Endothelial cell of umbilical vein (primary cell): ENCODE measurements at regions not wholly inside any gene's neighbourhood (a gene's known extent, or its start where the extent isn't known, plus 50 kb on each side); places are given as distances from the start of the nearest gene placed in this dataset.

Source experiments
- BruUV-seq: library from RNA; stranded (reverse); fragments of 400-500 nt; replicated peaks from 2 replicates; lab custom pipeline; 2021; lab: Mats Ljungman, UMichigan
- CTCF ChIA-PET: fragments of 300-600, 350-600 bp; sonication (Branson Sonifier 250); formaldehyde crosslinking; loops from one replicate; lab custom pipeline; 2021; ENCODE audit warnings: antibody characterized with exemption, inconsistent platforms; lab: Charles Lee
- POLR2A ChIA-PET: fragments of 300-600, 350-600 bp; sonication (Branson Sonifier 250); formaldehyde crosslinking; loops from one replicate; lab custom pipeline; 2021; ENCODE audit warnings: antibody characterized with exemption, inconsistent platforms; lab: Charles Lee
- DNase-seq: peaks from one replicate; pipeline ENCODE4 v3.0.0-alpha.2; 2011; ENCODE audit warnings: low read depth, low spot score
- FAIRE-seq: peaks from 2 replicates; lab custom pipeline; 2011; peaks lifted over from hg19 to GRCh38; lab: Jason Lieb, UNC
- H2AFZ ChIP-seq: 2 replicates; pipeline ENCODE4 v1.6.0; 2012; ENCODE audit warnings: low read depth, low read length, control low read depth, inconsistent platforms
- H3K27ac ChIP-seq: 2 replicates; pipeline ENCODE4 v1.5.1; 2011; ENCODE audit warnings: low read depth, mild to moderate bottlenecking, control low read depth, low read length, moderate library complexity; ENCODE audit not compliant: insufficient read depth
- H3K27me3 ChIP-seq, 2 experiments: 2 replicates each; pipeline versions ENCODE4 v1.6.0 to v1.6.1; 2011; ENCODE audit warnings: low read length in 2 of 2, mixed read lengths in 1 of 2; ENCODE audit not compliant: control insufficient read depth in 2 of 2, insufficient read depth in 2 of 2
- H3K36me3 ChIP-seq, 2 experiments: 2 replicates in 1 of 2; 3 replicates in 1 of 2; pipeline ENCODE4 v1.5.1; 2011; ENCODE audit warnings: low read length in 2 of 2, mild to moderate bottlenecking in 1 of 2, moderate library complexity in 1 of 2; ENCODE audit not compliant: control insufficient read depth in 2 of 2, insufficient read depth in 2 of 2; ENCODE audit errors: extremely low read depth in 1 of 2
- H3K4me1 ChIP-seq: 3 replicates; pipeline ENCODE4 v1.5.1; 2011; ENCODE audit warnings: mild to moderate bottlenecking, low read length; ENCODE audit not compliant: control insufficient read depth, insufficient read depth; ENCODE audit errors: extremely low read depth
- H3K4me2 ChIP-seq: 2 replicates; pipeline ENCODE4 v1.6.1; 2011; ENCODE audit warnings: low read length, control low read depth, mixed read lengths; ENCODE audit not compliant: insufficient read depth
- H3K4me3 ChIP-seq, 3 experiments: fragments of 200-600 bp in 1 of 3; sonication (generic), shearing (Covaris generic) in 1 of 3; replicated peaks in 1 of 3; 2 replicates each; pipeline ENCODE4 v1.5.1; 2011 to 2016; ENCODE audit warnings: control low read depth in 3 of 3, low read length in 3 of 3, mild to moderate bottlenecking in 2 of 3, inconsistent platforms in 1 of 3, low read depth in 1 of 3, moderate library complexity in 1 of 3; ENCODE audit not compliant: insufficient read depth in 1 of 3
- H3K79me2 ChIP-seq: 2 replicates; pipeline ENCODE4 v1.6.0; 2012; ENCODE audit warnings: low read length, inconsistent platforms; ENCODE audit not compliant: control insufficient read depth, insufficient read depth
- H3K9ac ChIP-seq: replicated peaks from 2 replicates; pipeline ENCODE3; 2011; ENCODE audit warnings: low read length, control low read depth; ENCODE audit not compliant: insufficient read depth; ENCODE audit errors: extremely low read depth
- H3K9me1 ChIP-seq: replicated peaks from 3 replicates; pipeline ENCODE4 v1.6.0; 2011; ENCODE audit warnings: mild to moderate bottlenecking, low read length; ENCODE audit not compliant: control insufficient read depth, insufficient read depth; ENCODE audit errors: extremely low read depth
- H3K9me3 ChIP-seq: replicated peaks from 2 replicates; pipeline ENCODE4 v1.5.1; 2012; ENCODE audit warnings: low read length, inconsistent platforms; ENCODE audit not compliant: control insufficient read depth, insufficient read depth
- H4K20me1 ChIP-seq: replicated peaks from 2 replicates; pipeline ENCODE3; 2011; ENCODE audit warnings: mild to moderate bottlenecking, low read length; ENCODE audit not compliant: control insufficient read depth, insufficient read depth; ENCODE audit errors: extremely low read depth
- CTCF ChIP-seq, 2 donors: IDR thresholded peaks; 1 replicate in 1 of 2; 2 replicates in 1 of 2; pipeline ENCODE4 v1.5.1; 2011; ENCODE audit warnings: low read length in 2 of 2, mild to moderate bottlenecking in 2 of 2, moderate library complexity in 2 of 2, control low read depth in 1 of 2, inconsistent platforms in 1 of 2, low read depth in 1 of 2; ENCODE audit not compliant: insufficient read depth in 1 of 2; ENCODE audit errors: extremely low read depth in 1 of 2
- EZH2 ChIP-seq: IDR thresholded peaks from 2 replicates; pipeline ENCODE4 v1.6.1; 2012; ENCODE audit warnings: borderline replicate concordance, low read depth, mild to moderate bottlenecking, moderate library complexity, low read length, inconsistent platforms; ENCODE audit not compliant: severe bottlenecking
- FOS ChIP-seq: IDR thresholded peaks from 2 replicates; pipeline ENCODE4 v1.6.1; 2011; ENCODE audit warnings: mild to moderate bottlenecking, low read length, moderate library complexity, borderline replicate concordance; ENCODE audit not compliant: insufficient read depth
- GATA2 ChIP-seq: IDR thresholded peaks from 2 replicates; pipeline ENCODE4 v1.7.0; 2011; ENCODE audit warnings: low read depth, mild to moderate bottlenecking, moderate library complexity, mixed read lengths, low read length; ENCODE audit not compliant: insufficient read length, insufficient read depth
- JUN ChIP-seq: IDR thresholded peaks from 2 replicates; pipeline ENCODE4 v1.6.1; 2011; ENCODE audit warnings: borderline replicate concordance, low read depth; ENCODE audit not compliant: insufficient read length, insufficient read depth
- MAX ChIP-seq: IDR thresholded peaks from 2 replicates; pipeline ENCODE4 v1.6.1; 2011; ENCODE audit not compliant: insufficient read depth, insufficient read length
- MYC ChIP-seq: IDR thresholded peaks from one replicate; pipeline ENCODE4 v1.6.1; 2011; ENCODE audit warnings: mild to moderate bottlenecking, low read depth, low read length
- POLR2A ChIP-seq: IDR thresholded peaks from 2 replicates; pipeline ENCODE4 v1.6.1; 2012; ENCODE audit warnings: low read depth, mild to moderate bottlenecking, control low read depth, low read length
- POLR2AphosphoS5 ChIP-seq: IDR thresholded peaks from 2 replicates; pipeline ENCODE4 v1.6.1; 2012; ENCODE audit warnings: low read depth, mild to moderate bottlenecking, control low read depth, low read length, moderate library complexity; ENCODE audit not compliant: insufficient read depth
- dilution Hi-C: fragments of 300-500 bp; cut with MboI; formaldehyde crosslinking; loops from one replicate; pipeline ENCODE4 v1.15.0; 2019; ENCODE audit warnings: low sequenced_read_pairs; ENCODE audit not compliant: extremely low pct_ligation_motif_present
- intact Hi-C: fragments of 100-400 bp; cut with micrococcal nuclease; formaldehyde crosslinking; loops from one replicate; pipeline ENCODE4 v1.10.0; 2022

- no peaks in the 10 kb centered on the region for H3K9me1 ChIP-seq
- no peaks in the 10 kb centered on the region for H3K79me2 ChIP-seq
- no peak overlapping the region for H3K4me2 ChIP-seq
- DNase-seq (no peak), FAIRE-seq (no peak)
- H3K27me3 ChIP-seq = no peaks in the 10 kb centered on the region
- H3K4me3 ChIP-seq = no peak overlapping the region
- TF ChIP-seq MAX (no peak), FOS (no peak), POLR2A (no peak), POLR2AphosphoS5 (no peak), JUN (no peak), GATA2 (no peak), CTCF (IDR thresholded peaks at IDR 0.05; ENCODE audit: extremely low read depth in 1 of 2, insufficient read depth in 1 of 2, low read depth in 1 of 2, low read length in 2 of 2) (no peak), EZH2 (no peak), MYC (no peak)
- BruUV-seq = no TSS peak
- H3K9me3 ChIP-seq = no peaks in the 10 kb centered on the region
- no peak overlapping the region for H3K9ac ChIP-seq
- no peak overlapping the region for H2AFZ ChIP-seq
- intact Hi-C loops (loop anchor here (5.0 to 10.0 kb wide), 2 partner anchors 324 to 349 kb away; no protein-coding TSS in a partner anchor), dilution Hi-C loops (no loop called here)
- ChIA-PET CTCF (no interaction called here), POLR2A (no interaction called here)
- no peak overlapping the region for H3K27ac ChIP-seq
- no peaks in the 10 kb centered on the region for H3K36me3 ChIP-seq
- no peaks in the 10 kb centered on the region for H4K20me1 ChIP-seq
- peaks cover 16% of the 10 kb centered on the region for H3K4me1 ChIP-seq
Observed at GRCh38 chr6:167548451-167548850, 223.6 kb downstream of the TTLL2 start.
